Vagina (tissue), 2 donors: ENCODE measurements at regions not wholly inside any gene's neighbourhood (a gene's known extent, or its start where the extent isn't known, plus 50 kb on each side); places are given as distances from the start of the nearest gene placed in this dataset.

Experiments
- POLR2AphosphoS5 ChIP-seq, 2 donors: sonication (generic); formaldehyde crosslinking; IDR thresholded peaks; one replicate each; pipeline ENCODE4 v1.9.0; 2017; ENCODE audit warnings: antibody characterized with exemption in 2 of 2, mild to moderate bottlenecking in 2 of 2, low read depth in 1 of 2; ENCODE audit not compliant: insufficient read depth in 1 of 2
- TF ChIP-seq, protein P1 (sequence below), 3 experiments: fragments of 450-650 bp in 2 of 3; fragments of 200-600 bp in 1 of 3; sonication (generic) in 1 of 3; IDR thresholded peaks; one replicate each; pipeline ENCODE4 v1.5.1; 2017 to 2019; ENCODE audit warnings: antibody characterized with exemption in 3 of 3, mild to moderate bottlenecking in 2 of 3, moderate library complexity in 2 of 3

DNA sequence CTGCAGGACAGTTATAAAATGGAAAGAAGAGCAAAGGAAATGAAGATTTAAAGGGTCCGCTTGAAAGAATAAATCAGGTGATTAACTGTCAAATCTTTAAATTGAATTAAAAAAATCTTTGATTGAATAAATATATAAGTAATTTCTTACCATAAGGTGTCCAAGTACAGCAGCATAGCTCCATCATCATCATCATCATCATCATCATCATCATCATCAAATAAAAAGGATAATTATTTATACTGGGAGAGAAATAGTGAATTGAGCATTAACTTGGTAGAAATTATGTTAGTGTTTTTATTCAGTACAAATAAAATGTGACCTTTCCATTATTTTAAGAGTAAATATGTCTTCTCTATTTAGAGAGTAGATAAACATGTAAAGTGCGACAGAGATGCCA, 745.6 kb upstream of the MARCKS start:
- TF ChIP-seq, protein P1, sequence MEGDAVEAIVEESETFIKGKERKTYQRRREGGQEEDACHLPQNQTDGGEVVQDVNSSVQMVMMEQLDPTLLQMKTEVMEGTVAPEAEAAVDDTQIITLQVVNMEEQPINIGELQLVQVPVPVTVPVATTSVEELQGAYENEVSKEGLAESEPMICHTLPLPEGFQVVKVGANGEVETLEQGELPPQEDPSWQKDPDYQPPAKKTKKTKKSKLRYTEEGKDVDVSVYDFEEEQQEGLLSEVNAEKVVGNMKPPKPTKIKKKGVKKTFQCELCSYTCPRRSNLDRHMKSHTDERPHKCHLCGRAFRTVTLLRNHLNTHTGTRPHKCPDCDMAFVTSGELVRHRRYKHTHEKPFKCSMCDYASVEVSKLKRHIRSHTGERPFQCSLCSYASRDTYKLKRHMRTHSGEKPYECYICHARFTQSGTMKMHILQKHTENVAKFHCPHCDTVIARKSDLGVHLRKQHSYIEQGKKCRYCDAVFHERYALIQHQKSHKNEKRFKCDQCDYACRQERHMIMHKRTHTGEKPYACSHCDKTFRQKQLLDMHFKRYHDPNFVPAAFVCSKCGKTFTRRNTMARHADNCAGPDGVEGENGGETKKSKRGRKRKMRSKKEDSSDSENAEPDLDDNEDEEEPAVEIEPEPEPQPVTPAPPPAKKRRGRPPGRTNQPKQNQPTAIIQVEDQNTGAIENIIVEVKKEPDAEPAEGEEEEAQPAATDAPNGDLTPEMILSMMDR (IDR thresholded peaks at IDR 0.05): no peak
- no peak for TF ChIP-seq POLR2AphosphoS5 (IDR thresholded peaks at IDR 0.05; ENCODE audit: insufficient read depth in 1 of 2, low read depth in 1 of 2)
